K562 (cell line): ENCODE measurements at regions not wholly inside any gene's neighbourhood (a gene's known extent, or its start where the extent isn't known, plus 50 kb on each side); places are given as distances from the start of the nearest gene placed in this dataset.

ENCODE experiments used
- ATAC-seq: fragments of 200-7000 bp; cut with Tn5 transposase; 3 replicates; pipeline ENCODE4 v1.9.1; 2020; ENCODE audit warnings: moderate library complexity
- BruUV-seq: library from RNA; stranded (reverse); fragments of 400-500 nt; replicated peaks from 2 replicates; lab custom pipeline; 2021; lab: Mats Ljungman, UMichigan
- CTCF ChIA-PET: fragments of 300-600 bp; formaldehyde crosslinking; extraction: SDS; loops from one replicate; lab custom pipeline; 2021; ENCODE audit warnings: low intra/inter-chr PET ratio; lab: Yijun Ruan, JAX
- POLR2A ChIA-PET: fragments of 300-600, 350-650 bp; sonication (Branson Sonifier 250); formaldehyde crosslinking; extraction: SDS; loops from one replicate; lab custom pipeline; 2021; ENCODE audit warnings: antibody characterized with exemption, inconsistent platforms; lab: Yijun Ruan, JAX
- DNase-seq, 4 experiments: peaks; one replicate each; pipeline versions ENCODE4 v3.0.0 to v3.0.0-alpha.2; 2011 to 2018; ENCODE audit warnings: low spot score in 3 of 4, mixed read lengths in 3 of 4; ENCODE audit errors: extremely low read depth in 1 of 4
- FAIRE-seq: peaks from 2 replicates; lab custom pipeline; 2011; peaks lifted over from hg19 to GRCh38; lab: Jason Lieb, UNC
- H2AFZ ChIP-seq: 2 replicates; pipeline ENCODE4 v1.6.0; 2011; ENCODE audit warnings: low read depth, low read length, control low read depth, inconsistent platforms
- H3K27ac ChIP-seq: fragments of 200-600 bp; 3 replicates; pipeline ENCODE4 v1.8.0; 2011; ENCODE audit warnings: low read depth, mild to moderate bottlenecking, control low read depth, inconsistent platforms, low read length, moderate library complexity, mixed read lengths; ENCODE audit errors: extremely low read depth
- H3K27me3 ChIP-seq, 2 experiments: fragments of 300-600 bp in 1 of 2; 2 replicates in 1 of 2; 3 replicates in 1 of 2; pipeline versions ENCODE4 v1.6.0 to v1.8.0; 2011; ENCODE audit warnings: inconsistent platforms in 2 of 2, low read length in 2 of 2, mild to moderate bottlenecking in 1 of 2, mixed read lengths in 1 of 2, moderate library complexity in 1 of 2; ENCODE audit not compliant: control insufficient read depth in 2 of 2, insufficient read depth in 2 of 2
- H3K36me3 ChIP-seq: fragments of 300-600 bp; 3 replicates; pipeline ENCODE4 v1.8.0; 2011; ENCODE audit warnings: mild to moderate bottlenecking, low read length, inconsistent platforms; ENCODE audit not compliant: control insufficient read depth, insufficient read depth
- H3K4me1 ChIP-seq, 2 experiments: fragments of 200-600 bp in 1 of 2; replicated peaks in 1 of 2; 2 replicates in 1 of 2; 3 replicates in 1 of 2; pipeline versions ENCODE4 v1.5.1 to v1.8.0; 2011; ENCODE audit warnings: inconsistent platforms in 2 of 2, low read length in 2 of 2, mild to moderate bottlenecking in 1 of 2, mixed read lengths in 1 of 2, moderate library complexity in 1 of 2; ENCODE audit not compliant: control insufficient read depth in 2 of 2, insufficient read depth in 2 of 2
- H3K4me2 ChIP-seq: 2 replicates; pipeline ENCODE4 v1.6.1; 2011; ENCODE audit warnings: low read length, control low read depth, inconsistent platforms, mixed read lengths; ENCODE audit not compliant: insufficient read depth
- H3K4me3 ChIP-seq: fragments of 200-600 bp; sonication (generic), shearing (Covaris generic); 2 replicates; pipeline ENCODE4 v1.5.1; 2016; ENCODE audit warnings: control low read depth, inconsistent platforms
- H3K79me2 ChIP-seq: fragments of 200-600 bp; 3 replicates; pipeline ENCODE4 v1.8.0; 2011; ENCODE audit warnings: low read length, inconsistent platforms; ENCODE audit not compliant: control insufficient read depth, insufficient read depth
- H3K9ac ChIP-seq, 2 experiments: 2 replicates each; pipeline versions ENCODE4 v1.6.0 to v1.6.1; 2011; ENCODE audit warnings: low read depth in 2 of 2, low read length in 2 of 2, control low read depth in 1 of 2, inconsistent platforms in 1 of 2, mild to moderate bottlenecking in 1 of 2, mixed read lengths in 1 of 2; ENCODE audit not compliant: insufficient read depth in 1 of 2
- H3K9me1 ChIP-seq: one replicate; pipeline ENCODE4 v1.6.0; 2011; ENCODE audit warnings: inconsistent platforms, mild to moderate bottlenecking, low read length, moderate library complexity; ENCODE audit not compliant: control insufficient read depth, insufficient read depth
- H3K9me3 ChIP-seq: replicated peaks from 2 replicates; pipeline ENCODE4 v1.5.1; 2011; ENCODE audit warnings: low read depth, low read length, inconsistent platforms; ENCODE audit not compliant: control insufficient read depth, insufficient read depth
- H4K20me1 ChIP-seq: replicated peaks from 2 replicates; pipeline ENCODE4 v1.6.1; 2011; ENCODE audit warnings: low read length, inconsistent platforms, mixed read lengths; ENCODE audit not compliant: control insufficient read depth, insufficient read depth
- DACH1 ChIP-seq: fragments of 450-650 bp; IDR thresholded peaks from 2 replicates; pipeline ENCODE4 v1.6.1; 2018; ENCODE audit not compliant: partially characterized antibody
- HMG20A ChIP-seq: fragments of 450-650 bp; formaldehyde crosslinking; conservative IDR thresholded peaks from 2 replicates; pipeline ENCODE4 v1.4.0; 2020; ENCODE audit warnings: mild to moderate bottlenecking, mixed read lengths
- NELFE ChIP-seq: IDR thresholded peaks from 2 replicates; pipeline ENCODE4 v1.6.1; 2011; ENCODE audit warnings: mild to moderate bottlenecking; ENCODE audit not compliant: insufficient read depth, insufficient read length
- RAD51 ChIP-seq: fragments of 450-650 bp; IDR thresholded peaks from 2 replicates; pipeline ENCODE4 v1.7.1; 2016; ENCODE audit warnings: low read depth, mild to moderate bottlenecking, borderline replicate concordance
- RBM17 ChIP-seq: fragments of 200-400 bp; formaldehyde crosslinking; IDR thresholded peaks from 2 replicates; pipeline ENCODE4 v1.6.1; 2017; ENCODE audit warnings: low read depth, mild to moderate bottlenecking, low read length, borderline replicate concordance
- XRCC3 ChIP-seq: fragments of 450-650 bp; IDR thresholded peaks from 2 replicates; pipeline ENCODE4 v1.6.1; 2017; ENCODE audit warnings: mild to moderate bottlenecking, moderate library complexity
- ZFP36 ChIP-seq: fragments of 150-350 bp; IDR thresholded peaks from 2 replicates; pipeline ENCODE4 v1.6.1; 2018; ENCODE audit warnings: low read length, low read depth; ENCODE audit not compliant: partially characterized antibody
- ZNF143 ChIP-seq: sonication (generic); formaldehyde crosslinking; IDR thresholded peaks from 2 replicates; pipeline ENCODE4 v1.9.0; 2022; ENCODE audit warnings: mild to moderate bottlenecking, missing genetic modification reagents
- ZNF24 ChIP-seq: fragments of 450-650 bp; IDR thresholded peaks from 2 replicates; pipeline ENCODE4 v1.6.1; 2016
- ZNF764 ChIP-seq: fragments of 250-450 bp; sonication (Bioruptor Pico); IDR thresholded peaks from 2 replicates; pipeline ENCODE4 v1.4.0; 2020; ENCODE audit warnings: low read depth, mild to moderate bottlenecking, moderate library complexity
- WGBS: fragments of 100-300 bp; shearing (Covaris generic); methylation state at CpG from one replicate; pipeline ENCODE4 v1.1.6; 2016; ENCODE audit warnings: low coverage, mixed read lengths; ENCODE audit not compliant: insufficient coverage; ENCODE audit errors: missing lambda C conversion rate; 5-methylcytosine and 5-hydroxymethylcytosine counted together
- in situ Hi-C: fragments of 300-500 bp; cut with MboI; formaldehyde crosslinking; loops from 4 replicates; pipeline ENCODE4 v1.15.0; 2018; ENCODE audit warnings: inconsistent platforms, mixed read lengths
- intact Hi-C: fragments of 100-400 bp; cut with micrococcal nuclease; formaldehyde crosslinking; loops from 2 replicates; pipeline ENCODE4 v1.14.2; 2022
- TF ChIP-seq, protein P1 (sequence below): fragments of 450-650 bp; IDR thresholded peaks from 2 replicates; pipeline ENCODE4 v1.6.1; 2016; ENCODE audit warnings: low read depth

DNA sequence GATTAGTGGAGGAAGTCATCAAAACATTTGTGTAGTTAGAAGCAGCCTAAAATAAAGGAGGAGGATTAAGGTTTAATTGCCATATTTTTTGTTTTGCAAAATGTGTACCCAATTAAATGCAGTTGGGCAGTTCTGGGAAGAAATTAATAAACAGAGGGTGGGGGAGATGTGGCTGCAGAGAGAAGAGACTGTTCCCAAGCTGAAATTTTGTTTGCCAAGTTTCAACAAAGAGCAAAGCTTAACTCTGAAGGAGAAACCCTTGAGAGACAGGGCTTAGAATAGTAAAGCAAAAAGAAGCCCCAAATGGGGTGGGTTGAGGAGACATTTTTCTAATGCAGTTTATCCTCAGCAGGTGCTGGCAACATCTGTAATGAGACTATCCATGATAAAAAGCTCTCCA, 298.0 kb upstream of the NRP1 start:
- TF ChIP-seq NELFE, result no peak
- TF ChIP-seq ZFP36, result no peak
- TF ChIP-seq ZNF143 (CRISPR knock-in tag), result no peak
- TF ChIP-seq XRCC3, result no peak
- no peak for TF ChIP-seq RBM17
- TF ChIP-seq DACH1, result no peak
- TF ChIP-seq, all 486 proteins: peak for 0
- no TSS peak for BruUV-seq
- DNase-seq, result no peak

DNA sequence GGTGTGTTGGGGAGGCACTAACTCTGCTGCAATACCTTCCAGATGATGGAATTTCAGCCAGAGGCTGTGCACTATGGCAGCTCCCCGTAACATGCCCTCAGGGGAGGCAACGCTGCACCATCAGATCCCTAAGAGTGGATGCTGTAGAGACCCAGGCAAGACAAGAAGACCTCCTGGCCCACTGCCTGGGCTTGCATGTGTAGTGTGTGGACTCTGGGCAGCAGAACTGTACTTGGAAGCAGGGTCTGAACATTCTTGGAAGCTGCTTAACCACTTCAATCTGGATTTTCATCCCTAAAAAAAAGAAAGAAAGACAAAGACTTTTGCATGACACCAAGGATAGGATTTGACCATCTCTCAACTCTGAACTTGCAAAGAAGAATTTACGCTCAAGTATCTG, 297.5 kb upstream of the NRP1 start:
- H3K4me2 ChIP-seq, result no peak overlapping the region
- BruUV-seq, result no TSS peak
- H3K4me1 ChIP-seq, result no peaks in the 10 kb centered on the region
- H2AFZ ChIP-seq, result no peak overlapping the region
- no peaks in the 10 kb centered on the region for H3K36me3 ChIP-seq
- no peak overlapping the region for H3K27ac ChIP-seq
- DNase-seq (no peak), ATAC-seq (no peak), FAIRE-seq (no peak)
- 0 out of 5 replicates have a peak, but pooled peaks cover 0 to 3% of the 10 kb centered on the region in 2 experiments for H3K27me3 ChIP-seq
- POLR2A ChIA-PET, result no interaction called here
- no peaks in the 10 kb centered on the region for H3K9me1 ChIP-seq
- CTCF ChIA-PET, result no interaction called here
- H3K9me3 ChIP-seq, result no peaks in the 10 kb centered on the region
- no peak overlapping the region for H3K4me3 ChIP-seq
- H4K20me1 ChIP-seq, result no peaks in the 10 kb centered on the region
- in situ Hi-C loops (no loop called here), intact Hi-C loops (no loop called here)
- WGBS, result 7% methylated on average over 3 of the region's 3 CpGs
- H3K9ac ChIP-seq, result no peak overlapping the region
- no peaks in the 10 kb centered on the region for H3K79me2 ChIP-seq
- TF ChIP-seq HMG20A (CRISPR knock-in tag), result no peak
- TF ChIP-seq ZNF764 (CRISPR knock-in tag), result no peak
- TF ChIP-seq, protein P1, sequence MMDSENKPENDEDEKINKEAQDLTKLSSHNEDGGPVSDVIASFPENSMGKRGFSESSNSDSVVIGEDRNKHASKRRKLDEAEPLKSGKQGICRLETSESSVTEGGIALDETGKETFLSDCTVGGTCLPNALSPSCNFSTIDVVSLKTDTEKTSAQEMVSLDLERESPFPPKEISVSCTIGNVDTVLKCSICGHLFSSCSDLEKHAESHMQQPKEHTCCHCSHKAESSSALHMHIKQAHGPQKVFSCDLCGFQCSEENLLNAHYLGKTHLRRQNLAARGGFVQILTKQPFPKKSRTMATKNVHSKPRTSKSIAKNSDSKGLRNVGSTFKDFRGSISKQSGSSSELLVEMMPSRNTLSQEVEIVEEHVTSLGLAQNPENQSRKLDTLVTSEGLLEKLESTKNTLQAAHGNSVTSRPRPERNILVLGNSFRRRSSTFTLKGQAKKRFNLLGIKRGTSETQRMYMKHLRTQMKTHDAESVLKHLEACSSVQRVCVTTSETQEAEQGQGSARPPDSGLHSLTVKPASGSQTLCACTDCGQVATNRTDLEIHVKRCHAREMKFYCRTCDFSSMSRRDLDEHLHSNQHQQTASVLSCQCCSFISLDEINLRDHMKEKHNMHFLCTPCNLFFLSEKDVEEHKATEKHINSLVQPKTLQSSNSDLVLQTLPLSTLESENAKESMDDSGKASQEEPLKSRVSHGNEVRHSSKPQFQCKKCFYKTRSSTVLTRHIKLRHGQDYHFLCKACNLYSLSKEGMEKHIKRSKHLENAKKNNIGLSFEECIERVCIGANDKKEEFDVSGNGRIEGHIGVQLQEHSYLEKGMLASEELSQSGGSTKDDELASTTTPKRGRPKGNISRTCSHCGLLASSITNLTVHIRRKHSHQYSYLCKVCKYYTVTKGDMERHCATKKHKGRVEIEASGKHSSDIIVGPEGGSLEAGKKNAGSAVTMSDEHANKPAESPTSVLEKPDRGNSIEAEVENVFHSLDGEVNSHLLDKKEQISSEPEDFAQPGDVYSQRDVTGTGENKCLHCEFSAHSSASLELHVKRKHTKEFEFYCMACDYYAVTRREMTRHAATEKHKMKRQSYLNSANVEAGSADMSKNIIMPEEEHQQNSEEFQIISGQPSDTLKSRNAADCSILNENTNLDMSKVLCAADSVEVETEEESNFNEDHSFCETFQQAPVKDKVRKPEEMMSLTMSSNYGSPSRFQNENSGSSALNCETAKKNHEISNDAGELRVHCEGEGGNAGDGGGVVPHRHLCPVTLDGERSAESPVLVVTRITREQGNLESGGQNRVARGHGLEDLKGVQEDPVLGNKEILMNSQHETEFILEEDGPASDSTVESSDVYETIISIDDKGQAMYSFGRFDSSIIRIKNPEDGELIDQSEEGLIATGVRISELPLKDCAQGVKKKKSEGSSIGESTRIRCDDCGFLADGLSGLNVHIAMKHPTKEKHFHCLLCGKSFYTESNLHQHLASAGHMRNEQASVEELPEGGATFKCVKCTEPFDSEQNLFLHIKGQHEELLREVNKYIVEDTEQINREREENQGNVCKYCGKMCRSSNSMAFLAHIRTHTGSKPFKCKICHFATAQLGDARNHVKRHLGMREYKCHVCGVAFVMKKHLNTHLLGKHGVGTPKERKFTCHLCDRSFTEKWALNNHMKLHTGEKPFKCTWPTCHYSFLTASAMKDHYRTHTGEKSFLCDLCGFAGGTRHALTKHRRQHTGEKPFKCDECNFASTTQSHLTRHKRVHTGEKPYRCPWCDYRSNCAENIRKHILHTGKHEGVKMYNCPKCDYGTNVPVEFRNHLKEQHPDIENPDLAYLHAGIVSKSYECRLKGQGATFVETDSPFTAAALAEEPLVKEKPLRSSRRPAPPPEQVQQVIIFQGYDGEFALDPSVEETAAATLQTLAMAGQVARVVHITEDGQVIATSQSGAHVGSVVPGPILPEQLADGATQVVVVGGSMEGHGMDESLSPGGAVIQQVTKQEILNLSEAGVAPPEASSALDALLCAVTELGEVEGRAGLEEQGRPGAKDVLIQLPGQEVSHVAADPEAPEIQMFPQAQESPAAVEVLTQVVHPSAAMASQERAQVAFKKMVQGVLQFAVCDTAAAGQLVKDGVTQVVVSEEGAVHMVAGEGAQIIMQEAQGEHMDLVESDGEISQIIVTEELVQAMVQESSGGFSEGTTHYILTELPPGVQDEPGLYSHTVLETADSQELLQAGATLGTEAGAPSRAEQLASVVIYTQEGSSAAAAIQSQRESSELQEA, result no peak
- TF ChIP-seq ZNF24, result no peak
- no peak for TF ChIP-seq RAD51

More for the DNA sequence above, 298.0 kb upstream of the NRP1 start:
- Histone ChIP-seq H3K4me1 (no peaks in the 10 kb centered on the region), H3K9me3 (no peaks in the 10 kb centered on the region), H3K4me2 (no peak overlapping the region), H3K27me3 (0 out of 5 replicates have a peak, but pooled peaks cover 0 to 3% of the 10 kb centered on the region in 2 experiments), H3K79me2 (no peaks in the 10 kb centered on the region), H3K27ac (no peak overlapping the region), H3K9me1 (no peaks in the 10 kb centered on the region), H4K20me1 (no peaks in the 10 kb centered on the region), H3K4me3 (no peak overlapping the region), H3K9ac (no peak overlapping the region), H2AFZ (no peak overlapping the region), H3K36me3 (no peaks in the 10 kb centered on the region)
- ATAC-seq, result no peak
- ChIA-PET CTCF (no interaction called here), POLR2A (no interaction called here)
- intact Hi-C loops (no loop called here), in situ Hi-C loops (no loop called here)
- no peak for FAIRE-seq
